H9 (cell line): ENCODE measurements at regions not wholly inside any gene's neighbourhood (a gene's known extent, or its start where the extent isn't known, plus 50 kb on each side); places are given as distances from the start of the nearest gene placed in this dataset.

Experiments used
- DNase-seq: peaks from one replicate; pipeline ENCODE4 v3.0.0-alpha.2; 2017
- H2AFZ ChIP-seq: one replicate; pipeline ENCODE4 v1.6.1; 2013; ENCODE audit warnings: mild to moderate bottlenecking, low read length, control low read depth, moderate library complexity
- H2AK5ac ChIP-seq: 2 replicates; pipeline ENCODE4 v1.6.1; 2013; ENCODE audit warnings: low read length, control low read depth, mixed read lengths; ENCODE audit not compliant: insufficient read length
- H2BK120ac ChIP-seq: one replicate; pipeline ENCODE4 v1.6.1; 2013; ENCODE audit warnings: low read depth, mild to moderate bottlenecking, low read length, control low read depth, inconsistent platforms; ENCODE audit not compliant: poor library complexity, severe bottlenecking
- H2BK12ac ChIP-seq: 2 replicates; pipeline ENCODE4 v1.6.1; 2013; ENCODE audit warnings: low read length, control low read depth, mixed read lengths, low read depth; ENCODE audit not compliant: insufficient read length
- H2BK15ac ChIP-seq: 2 replicates; pipeline ENCODE4 v1.6.1; 2013; ENCODE audit warnings: low read depth, low read length, control low read depth
- H2BK20ac ChIP-seq: one replicate; pipeline ENCODE4 v1.6.1; 2013; ENCODE audit warnings: low read depth, mild to moderate bottlenecking, low read length, control low read depth, inconsistent platforms; ENCODE audit not compliant: poor library complexity, severe bottlenecking
- H2BK5ac ChIP-seq: 2 replicates; pipeline ENCODE4 v1.6.1; 2013; ENCODE audit warnings: low read length, control low read depth, mixed read lengths; ENCODE audit not compliant: insufficient read length
- H3K14ac ChIP-seq: 2 replicates; pipeline ENCODE4 v1.6.1; 2013; ENCODE audit warnings: low read length, control low read depth; ENCODE audit not compliant: insufficient read depth
- H3K18ac ChIP-seq: 2 replicates; pipeline ENCODE4 v1.6.1; 2013; ENCODE audit warnings: low read depth, mild to moderate bottlenecking, mixed read lengths, low read length, control low read depth; ENCODE audit not compliant: insufficient read length
- H3K23ac ChIP-seq: 2 replicates; pipeline ENCODE4 v1.6.1; 2013; ENCODE audit warnings: low read length, control low read depth, mixed read lengths, low read depth; ENCODE audit not compliant: insufficient read length
- H3K23me2 ChIP-seq: 2 replicates; pipeline ENCODE4 v1.6.1; 2013; ENCODE audit warnings: low read depth, mild to moderate bottlenecking, mixed read lengths, low read length, control low read depth; ENCODE audit not compliant: insufficient read length, poor library complexity, severe bottlenecking
- H3K27ac ChIP-seq: 2 replicates; pipeline ENCODE4 v1.5.1; 2013; ENCODE audit warnings: low read length, control low read depth, mixed read lengths, low read depth; ENCODE audit not compliant: insufficient read length
- H3K27me3 ChIP-seq: 2 replicates; pipeline ENCODE4 v1.6.1; 2013; ENCODE audit warnings: low read length, control low read depth, inconsistent platforms; ENCODE audit not compliant: insufficient read depth
- H3K4ac ChIP-seq: 2 replicates; pipeline ENCODE4 v1.6.1; 2013; ENCODE audit warnings: low read depth, mild to moderate bottlenecking, control low read depth, inconsistent platforms, low read length, moderate library complexity
- H3K4me1 ChIP-seq: 2 replicates; pipeline ENCODE4 v1.6.1; 2013; ENCODE audit warnings: low read length, control low read depth, inconsistent platforms; ENCODE audit not compliant: insufficient read depth
- H3K4me2 ChIP-seq: 2 replicates; pipeline ENCODE4 v1.6.1; 2013; ENCODE audit warnings: low read length, control low read depth, mixed read lengths; ENCODE audit not compliant: insufficient read length, insufficient read depth
- H3K56ac ChIP-seq: 2 replicates; pipeline ENCODE4 v1.6.1; 2013; ENCODE audit warnings: low read depth, mild to moderate bottlenecking, mixed read lengths, low read length, control low read depth; ENCODE audit not compliant: insufficient read length
- H3K79me1 ChIP-seq: 2 replicates; pipeline ENCODE4 v1.6.1; 2013; ENCODE audit warnings: low read depth, mild to moderate bottlenecking, moderate library complexity, low read length, control low read depth, inconsistent platforms; ENCODE audit not compliant: insufficient read depth, poor library complexity, severe bottlenecking
- H3K79me2 ChIP-seq: 2 replicates; pipeline ENCODE4 v1.6.1; 2013; ENCODE audit warnings: low read length, control low read depth, inconsistent platforms; ENCODE audit not compliant: insufficient read depth
- H3K9ac ChIP-seq: 2 replicates; pipeline ENCODE4 v1.6.1; 2013; ENCODE audit warnings: low read length, control low read depth, mixed read lengths; ENCODE audit not compliant: insufficient read length; ENCODE audit errors: extremely low read depth
- H3K9me3 ChIP-seq: one replicate; pipeline ENCODE4 v1.6.1; 2013; ENCODE audit warnings: low read depth, low read length, inconsistent platforms; ENCODE audit not compliant: control insufficient read depth
- H3T11ph ChIP-seq: one replicate; pipeline ENCODE4 v1.6.1; 2013; ENCODE audit warnings: mild to moderate bottlenecking, low read length, control low read depth, inconsistent platforms
- H4K20me1 ChIP-seq: one replicate; pipeline ENCODE4 v1.6.1; 2013; ENCODE audit not compliant: control insufficient read depth, insufficient read length, insufficient read depth
- H4K5ac ChIP-seq: 2 replicates; pipeline ENCODE4 v1.6.1; 2013; ENCODE audit warnings: low read depth, mild to moderate bottlenecking, mixed read lengths, low read length, control low read depth; ENCODE audit not compliant: insufficient read length
- H4K8ac ChIP-seq: replicated peaks from 2 replicates; pipeline ENCODE4 v1.6.1; 2013; ENCODE audit warnings: low read length, control low read depth, mixed read lengths, low read depth; ENCODE audit not compliant: insufficient read length
- H4K91ac ChIP-seq: 2 replicates; pipeline ENCODE4 v1.6.1; 2013; ENCODE audit warnings: low read depth, mild to moderate bottlenecking, moderate library complexity, mixed read lengths, low read length, control low read depth; ENCODE audit not compliant: insufficient read length
- H3K27ac Mint-ChIP-seq, 3 experiments: 2 replicates in 2 of 3; 3 replicates in 1 of 3; pipeline ENCODE4 v1.8.0; 2020 to 2021; ENCODE audit warnings: mixed read lengths in 3 of 3, mild to moderate bottlenecking in 1 of 3, moderate library complexity in 1 of 3
- H3K27me3 Mint-ChIP-seq: 2 replicates; pipeline ENCODE4 v1.8.0; 2021; ENCODE audit warnings: low read depth, mild to moderate bottlenecking, moderate library complexity, mixed read lengths
- H3K36me3 Mint-ChIP-seq, 3 experiments: 2 replicates in 2 of 3; 3 replicates in 1 of 3; pipeline ENCODE4 v1.8.0; 2020 to 2021; ENCODE audit warnings: low read depth in 3 of 3, mixed read lengths in 3 of 3; ENCODE audit not compliant: insufficient read depth in 1 of 3
- H3K4me1 Mint-ChIP-seq, 2 experiments: 2 replicates each; pipeline ENCODE4 v1.8.0; 2020; ENCODE audit warnings: mixed read lengths in 2 of 2
- H3K4me3 Mint-ChIP-seq, 2 experiments: 2 replicates in 1 of 2; 3 replicates in 1 of 2; pipeline ENCODE4 v1.8.0; 2020 to 2021; ENCODE audit warnings: mild to moderate bottlenecking in 2 of 2, mixed read lengths in 2 of 2, moderate library complexity in 1 of 2
- H3K9me3 Mint-ChIP-seq, 2 experiments: 2 replicates in 1 of 2; 3 replicates in 1 of 2; pipeline ENCODE4 v1.8.0; 2020; ENCODE audit warnings: mild to moderate bottlenecking in 2 of 2, mixed read lengths in 2 of 2, moderate library complexity in 1 of 2
- CTCF ChIP-seq: fragments of 200-600 bp; sonication (generic); conservative IDR thresholded peaks from 3 replicates; pipeline ENCODE4 v1.8.0; 2021; ENCODE audit warnings: antibody characterized with exemption, mild to moderate bottlenecking
- WGBS: extraction: QIAGEN DNeasy Blood & Tissue Kit; methylation state at CpG from one replicate; pipeline ENCODE4 v1.1.7; 2013; ENCODE audit warnings: missing lambda C conversion rate, low lambda C conversion rate, mixed read lengths; ENCODE audit not compliant: insufficient read length; ENCODE audit errors: extremely low coverage; 5-methylcytosine and 5-hydroxymethylcytosine counted together

GRCh38 chr18:72342933-72343332, 201.2 kb downstream of the CBLN2 start:
- no peaks in the 10 kb centered on the region for H3K36me3 Mint-ChIP-seq
- DNase-seq: no peak

More at GRCh38 chr18:72342933-72343332, 201.2 kb downstream of the CBLN2 start:
- Histone ChIP-seq H3K27ac (no peak overlapping the region), H3K27me3 (no peaks in the 10 kb centered on the region), H2BK5ac (no peak overlapping the region), H3K79me2 (no peaks in the 10 kb centered on the region), H3T11ph (no peak overlapping the region), H2BK12ac (no peak overlapping the region), H3K56ac (no peak overlapping the region), H2AFZ (no peak overlapping the region), H3K9me3 (no peaks in the 10 kb centered on the region), H3K4me1 (no peaks in the 10 kb centered on the region), H4K8ac (no peak overlapping the region), H2BK15ac (no peak overlapping the region), H2BK120ac (no peak overlapping the region), H4K20me1 (no peaks in the 10 kb centered on the region), H3K14ac (no peak overlapping the region), H4K5ac (no peak overlapping the region), H3K4ac (no peak overlapping the region), H4K91ac (no peak overlapping the region), H3K18ac (no peak overlapping the region), H2BK20ac (no peak overlapping the region), H2AK5ac (no peak overlapping the region), H3K23ac (no peak overlapping the region), H3K9ac (no peak overlapping the region), H3K79me1 (no peaks in the 10 kb centered on the region), H3K4me2 (no peak overlapping the region), H3K23me2 (no peaks in the 10 kb centered on the region)
- Mint-ChIP-seq H3K27me3 (peaks cover 5% of the 10 kb centered on the region), H3K4me1 (no peaks in the 10 kb centered on the region), H3K9me3 (no peaks in the 10 kb centered on the region), H3K4me3 (no peak overlapping the region), H3K27ac (no peak overlapping the region)
- WGBS: no CpG with 5 or more reads among the region's 2 CpGs
- TF ChIP-seq CTCF: no peak
